HEK293 (cell line): ENCODE measurements at regions not wholly inside any gene's neighbourhood (a gene's known extent, or its start where the extent isn't known, plus 50 kb on each side); places are given as distances from the start of the nearest gene placed in this dataset.

ENCODE experiments used
- CTCF ChIA-PET: fragments of 350-600 bp; formaldehyde crosslinking; extraction: SDS; loops from one replicate; lab custom pipeline; 2021; ENCODE audit warnings: antibody characterized with exemption; lab: Yijun Ruan, JAX
- POLR2A ChIA-PET: fragments of 300-600 bp; formaldehyde crosslinking; extraction: SDS; loops from one replicate; lab custom pipeline; 2020; ENCODE audit warnings: antibody characterized with exemption, inconsistent platforms; lab: Yijun Ruan, JAX
- H3K27ac ChIP-seq: fragments of 200-500 bp; sonication (Bioruptor generic); 2 replicates; pipeline ENCODE4 v1.5.1; 2014; ENCODE audit warnings: low read depth, low read length, control low read depth, inconsistent platforms; ENCODE audit errors: extremely low read depth
- H3K36me3 ChIP-seq, 2 experiments: fragments of 200-500 bp in 1 of 2; sonication (Bioruptor generic) in 1 of 2; 1 replicate in 1 of 2; 2 replicates in 1 of 2; pipeline ENCODE4 v1.5.1; 2014 to 2017; ENCODE audit warnings: inconsistent platforms in 2 of 2, low read length in 2 of 2; ENCODE audit not compliant: control insufficient read depth in 2 of 2, insufficient read depth in 1 of 2
- H3K4me1 ChIP-seq: fragments of 200-500 bp; sonication (Bioruptor generic); 2 replicates; pipeline ENCODE4 v1.5.1; 2014; ENCODE audit warnings: mild to moderate bottlenecking, low read length, inconsistent platforms; ENCODE audit not compliant: control insufficient read depth, insufficient read depth
- H3K4me3 ChIP-seq: 2 replicates; pipeline ENCODE4 v1.5.1; 2011; ENCODE audit warnings: low read depth, mild to moderate bottlenecking, control low read depth, low read length, moderate library complexity
- H3K9me3 ChIP-seq: fragments of 200-500 bp; sonication (Bioruptor generic); 2 replicates; pipeline ENCODE4 v1.5.1; 2014; ENCODE audit warnings: low read depth, low read length, inconsistent platforms; ENCODE audit not compliant: control insufficient read depth, insufficient read depth
- CTCF ChIP-seq: fragments of 450-650 bp; formaldehyde crosslinking; IDR thresholded peaks from 2 replicates; pipeline ENCODE4 v1.5.1; 2016; ENCODE audit warnings: missing biosample characterization, missing genetic modification characterization
- EGR2 ChIP-seq: fragments of 450-650 bp; formaldehyde crosslinking; IDR thresholded peaks from 2 replicates; pipeline ENCODE4 v1.5.1; 2016; ENCODE audit warnings: low read depth, missing biosample characterization, missing genetic modification characterization
- GLI2 ChIP-seq: fragments of 450-650 bp; formaldehyde crosslinking; IDR thresholded peaks from 2 replicates; pipeline ENCODE4; 2017; ENCODE audit warnings: missing biosample characterization, missing genetic modification characterization, low read depth, borderline replicate concordance
- PATZ1 ChIP-seq: fragments of 450-650 bp; formaldehyde crosslinking; IDR thresholded peaks from 2 replicates; pipeline ENCODE4 v1.5.1; 2016; ENCODE audit warnings: missing biosample characterization, missing genetic modification characterization
- SCRT1 ChIP-seq: fragments of 450-650 bp; formaldehyde crosslinking; IDR thresholded peaks from 2 replicates; pipeline ENCODE4 v1.5.1; 2016; ENCODE audit warnings: missing biosample characterization, missing genetic modification characterization, borderline replicate concordance
- SETDB1 ChIP-seq: IDR thresholded peaks from one replicate; pipeline ENCODE4 v1.6.1; 2017; ENCODE audit warnings: mild to moderate bottlenecking, low read length, moderate library complexity, mixed read lengths; ENCODE audit not compliant: insufficient read length
- ZBTB1 ChIP-seq: fragments of 450-650 bp; formaldehyde crosslinking; IDR thresholded peaks from 2 replicates; pipeline ENCODE4 v1.5.1; 2016; ENCODE audit warnings: missing biosample characterization, missing genetic modification characterization
- ZEB2 ChIP-seq: fragments of 450-650 bp; formaldehyde crosslinking; IDR thresholded peaks from 2 replicates; pipeline ENCODE4 v1.5.1; 2016; ENCODE audit warnings: missing biosample characterization, missing genetic modification characterization
- ZFP3 ChIP-seq: fragments of 450-650 bp; formaldehyde crosslinking; IDR thresholded peaks from 2 replicates; pipeline ENCODE4 v1.5.1; 2016; ENCODE audit warnings: low read depth, missing biosample characterization, missing genetic modification characterization
- ZNF221 ChIP-seq: fragments of 450-650 bp; formaldehyde crosslinking; IDR thresholded peaks from 2 replicates; pipeline ENCODE4 v1.5.1; 2017; ENCODE audit warnings: missing biosample characterization, missing genetic modification characterization, borderline replicate concordance
- ZNF239 ChIP-seq: fragments of 450-650 bp; formaldehyde crosslinking; IDR thresholded peaks from 2 replicates; pipeline ENCODE4 v1.5.1; 2016; ENCODE audit warnings: missing biosample characterization, missing genetic modification characterization
- ZNF280C ChIP-seq: fragments of 450-650 bp; formaldehyde crosslinking; IDR thresholded peaks from 2 replicates; pipeline ENCODE4 v1.5.1; 2016; ENCODE audit warnings: missing biosample characterization, missing genetic modification characterization
- ZNF391 ChIP-seq: fragments of 450-650 bp; formaldehyde crosslinking; IDR thresholded peaks from 2 replicates; pipeline ENCODE4 v1.5.1; 2016; ENCODE audit warnings: low read depth, missing biosample characterization, missing genetic modification characterization, borderline replicate concordance
- ZNF423 ChIP-seq: fragments of 450-650 bp; formaldehyde crosslinking; IDR thresholded peaks from 2 replicates; pipeline ENCODE4 v1.5.1; 2016; ENCODE audit warnings: missing biosample characterization, missing genetic modification characterization
- ZNF518A ChIP-seq: fragments of 450-650 bp; formaldehyde crosslinking; conservative IDR thresholded peaks from 2 replicates; pipeline ENCODE4 v1.5.1; 2016; ENCODE audit warnings: low read depth, missing biosample characterization, missing genetic modification characterization
- ZNF555 ChIP-seq: fragments of 450-650 bp; formaldehyde crosslinking; conservative IDR thresholded peaks from 2 replicates; pipeline ENCODE4 v1.5.1; 2017; ENCODE audit warnings: missing biosample characterization, mild to moderate bottlenecking, missing genetic modification characterization, inconsistent platforms
- ZNF626 ChIP-seq: fragments of 450-650 bp; sonication (Bioruptor Pico); formaldehyde crosslinking; IDR thresholded peaks from 2 replicates; pipeline ENCODE4 v1.5.1; 2018; ENCODE audit warnings: missing biosample characterization, missing genetic modification characterization, inconsistent platforms
- ZNF692 ChIP-seq: fragments of 450-650 bp; formaldehyde crosslinking; IDR thresholded peaks from 2 replicates; pipeline ENCODE4 v1.5.1; 2016; ENCODE audit warnings: missing biosample characterization, missing genetic modification characterization
- ZNF704 ChIP-seq: fragments of 450-650 bp; formaldehyde crosslinking; IDR thresholded peaks from 2 replicates; pipeline ENCODE4 v1.5.1; 2016; ENCODE audit warnings: missing biosample characterization, missing genetic modification characterization
- ZNF785 ChIP-seq: fragments of 450-650 bp; formaldehyde crosslinking; IDR thresholded peaks from 2 replicates; pipeline ENCODE4 v1.5.1; 2016; ENCODE audit warnings: missing biosample characterization, missing genetic modification characterization
- ZNF837 ChIP-seq: fragments of 450-650 bp; formaldehyde crosslinking; IDR thresholded peaks from 2 replicates; pipeline ENCODE4 v1.5.1; 2016; ENCODE audit warnings: missing biosample characterization, missing genetic modification characterization
- ZSCAN30 ChIP-seq: fragments of 450-650 bp; IDR thresholded peaks from 2 replicates; pipeline ENCODE4 v1.5.1; 2018; ENCODE audit warnings: missing biosample characterization, mild to moderate bottlenecking, missing genetic modification characterization, moderate library complexity

GRCh38 chr2:59174536-59175243 lies 933.6 kb upstream of the FANCL start:
- Histone ChIP-seq H3K36me3 (no peaks in the 10 kb centered on the region), H3K9me3 (no peaks in the 10 kb centered on the region), H3K27ac (no peak overlapping the region), H3K4me3 (no peak overlapping the region), H3K4me1 (no peaks in the 10 kb centered on the region)
- TF ChIP-seq ZNF423 (no peak), GLI2 (no peak), EGR2 (no peak), PATZ1 (tag by site-specific recombination) (no peak), SCRT1 (no peak), ZEB2 (no peak), ZNF280C (tag by site-specific recombination) (no peak), ZNF555 (tag by site-specific recombination) (no peak), ZNF391 (tag by site-specific recombination) (no peak), ZNF626 (tag by site-specific recombination) (no peak), SETDB1 (no peak), ZNF785 (no peak), CTCF (tag by site-specific recombination) (no peak)
- POLR2A ChIA-PET: no interaction called here
- CTCF ChIA-PET: no interaction called here

- Histone ChIP-seq H3K4me1 (no peaks in the 10 kb centered on the region), H3K27ac (no peak overlapping the region), H3K9me3 (no peaks in the 10 kb centered on the region), H3K4me3 (no peak overlapping the region), H3K36me3 (no peaks in the 10 kb centered on the region)
- POLR2A ChIA-PET: no interaction called here
- CTCF ChIA-PET: no interaction called here
- TF ChIP-seq ZNF239 (tag by site-specific recombination): no peak
- TF ChIP-seq SCRT1: no peak
- TF ChIP-seq ZNF518A (tag by site-specific recombination): no peak
- no peak for TF ChIP-seq ZNF221 (tag by site-specific recombination)
- no peak for TF ChIP-seq ZSCAN30
- TF ChIP-seq ZNF704 (tag by site-specific recombination): no peak
- no peak for TF ChIP-seq ZNF692 (tag by site-specific recombination)
- no peak for TF ChIP-seq ZNF837 (tag by site-specific recombination)
- TF ChIP-seq ZBTB1 (tag by site-specific recombination): no peak
- TF ChIP-seq ZFP3: no peak
Measured at GRCh38 chr2:59173325-59173724, 932.2 kb upstream of the FANCL start.
